HG03442 (cell line): ENCODE measurements at regions not wholly inside any gene's neighbourhood (a gene's known extent, or its start where the extent isn't known, plus 50 kb on each side); places are given as distances from the start of the nearest gene placed in this dataset.

Source experiments
- ATAC-seq: cut with Tn5 transposase; IDR thresholded peaks from one replicate; pipeline ENCODE4 v1.9.1; 2021; ENCODE audit warnings: mild to moderate bottlenecking, moderate library complexity; ENCODE audit not compliant: unreplicated experiment

- no peak for ATAC-seq
Observed at GRCh38 chr7:18151422-18151821, 123.8 kb upstream of the PRPS1L1 start.

GRCh38 chr7:18153183-18153748, 125.6 kb upstream of the PRPS1L1 start:
- ATAC-seq: no peak

DNA sequence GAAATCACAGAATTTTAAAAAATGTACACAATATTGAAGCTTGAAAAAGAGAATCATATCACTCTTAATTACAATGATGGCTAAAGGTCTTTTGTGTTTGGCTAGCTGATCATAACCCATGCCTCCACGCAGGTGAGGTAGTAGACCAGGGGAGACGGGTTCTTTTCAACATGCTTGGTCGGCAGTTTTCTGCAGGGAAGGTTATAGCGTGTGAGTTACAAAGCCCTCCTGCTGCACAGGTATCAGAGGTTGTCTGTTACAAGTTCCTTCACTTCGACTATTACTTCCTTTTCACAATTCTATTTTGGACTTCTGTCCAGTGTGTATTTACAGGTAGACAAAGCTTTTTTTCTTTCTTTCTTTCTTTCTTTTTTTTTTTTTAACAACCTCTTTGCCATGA, 127.1 kb upstream of the PRPS1L1 start:
- no peak for ATAC-seq

DNA sequence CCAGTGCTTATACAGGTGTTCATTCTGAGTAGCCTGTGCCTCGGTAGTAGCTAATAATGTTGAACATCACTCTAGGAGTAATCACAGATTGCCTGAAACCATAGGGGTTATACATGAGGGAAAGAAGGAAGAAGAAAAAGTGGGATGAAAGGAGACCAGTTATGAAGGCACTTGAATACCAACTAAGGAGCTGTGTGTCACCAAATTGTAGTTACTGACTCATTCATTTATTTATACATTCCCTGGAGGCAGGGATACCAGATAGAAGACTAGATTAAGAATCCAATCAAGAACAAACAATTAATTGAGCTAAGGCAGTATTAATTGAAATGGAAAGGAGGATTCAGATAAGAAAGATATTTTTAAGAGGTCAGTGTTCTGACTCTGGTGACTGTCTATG, 129.6 kb upstream of the PRPS1L1 start:
- ATAC-seq: no peak

DNA sequence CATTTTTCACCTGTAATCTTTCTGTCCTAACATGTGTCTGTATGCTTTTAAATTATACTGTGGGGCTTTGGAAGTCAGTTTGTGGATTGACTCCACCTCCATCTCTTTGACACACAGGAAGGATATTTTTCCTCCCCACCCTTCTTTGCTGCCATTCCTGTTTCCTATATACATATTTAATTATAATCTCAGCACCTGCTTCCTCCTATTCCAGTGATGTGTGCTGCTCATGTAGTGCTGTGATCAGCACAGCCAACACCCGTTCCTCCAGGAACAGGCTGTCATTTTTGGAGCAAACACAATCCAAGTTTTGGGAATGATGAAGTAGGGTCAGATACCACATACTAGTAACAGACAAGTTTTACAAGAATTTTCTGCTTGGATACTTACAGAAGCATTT, 135.0 kb upstream of the PRPS1L1 start:
- ATAC-seq: no peak

DNA sequence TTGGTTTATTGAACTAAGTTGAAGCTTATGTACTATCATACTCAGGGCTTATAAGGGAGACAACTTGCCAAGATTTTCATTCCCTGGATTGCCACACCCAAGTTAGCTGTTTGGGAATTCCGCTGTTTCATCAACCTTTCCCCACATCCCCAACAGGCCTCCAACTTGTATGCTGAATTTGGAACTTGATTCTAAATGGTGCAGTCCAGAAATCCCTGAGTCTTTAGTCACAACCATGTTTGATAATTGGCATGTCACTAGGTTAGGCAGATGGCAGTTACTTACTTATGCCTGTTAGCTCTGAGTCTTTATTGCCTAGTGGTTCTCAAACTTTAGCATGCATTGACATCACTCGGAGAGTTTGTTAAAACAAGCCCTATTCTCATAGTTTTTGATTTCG, 135.4 kb upstream of the PRPS1L1 start:
- no peak for ATAC-seq

GRCh38 chr7:18165166-18165565, 137.5 kb upstream of the PRPS1L1 start:
- no peak for ATAC-seq

- ATAC-seq: no peak
Observed at GRCh38 chr7:18166002-18166401, 138.4 kb upstream of the PRPS1L1 start.

DNA sequence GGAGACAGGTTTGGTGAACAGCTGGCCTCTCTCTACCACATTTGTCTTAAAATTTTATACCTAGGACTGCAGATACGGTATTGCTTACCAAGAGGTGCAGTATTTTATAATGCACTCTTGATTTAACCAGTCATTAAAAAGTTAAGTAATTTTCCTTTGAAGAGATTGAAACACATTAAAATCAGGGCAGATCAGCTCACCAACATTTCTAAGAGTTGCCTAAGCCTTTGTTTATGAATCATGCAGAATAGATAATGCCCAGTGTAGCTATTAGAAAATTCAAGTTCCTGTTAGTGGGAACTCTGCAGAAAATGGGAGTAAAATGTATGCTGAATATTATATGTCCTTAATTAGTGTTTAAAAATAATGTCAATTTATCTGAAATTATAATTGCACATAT, 140.2 kb upstream of the PRPS1L1 start:
- no peak for ATAC-seq

- no peak for ATAC-seq
Observed at GRCh38 chr7:18174996-18175395, 147.3 kb upstream of the PRPS1L1 start.

- no peak for ATAC-seq
Observed at GRCh38 chr7:18175801-18176450, 148.3 kb upstream of the PRPS1L1 start.

- ATAC-seq: no peak
Observed at GRCh38 chr7:18177129-18177814, 149.6 kb upstream of the PRPS1L1 start.

DNA sequence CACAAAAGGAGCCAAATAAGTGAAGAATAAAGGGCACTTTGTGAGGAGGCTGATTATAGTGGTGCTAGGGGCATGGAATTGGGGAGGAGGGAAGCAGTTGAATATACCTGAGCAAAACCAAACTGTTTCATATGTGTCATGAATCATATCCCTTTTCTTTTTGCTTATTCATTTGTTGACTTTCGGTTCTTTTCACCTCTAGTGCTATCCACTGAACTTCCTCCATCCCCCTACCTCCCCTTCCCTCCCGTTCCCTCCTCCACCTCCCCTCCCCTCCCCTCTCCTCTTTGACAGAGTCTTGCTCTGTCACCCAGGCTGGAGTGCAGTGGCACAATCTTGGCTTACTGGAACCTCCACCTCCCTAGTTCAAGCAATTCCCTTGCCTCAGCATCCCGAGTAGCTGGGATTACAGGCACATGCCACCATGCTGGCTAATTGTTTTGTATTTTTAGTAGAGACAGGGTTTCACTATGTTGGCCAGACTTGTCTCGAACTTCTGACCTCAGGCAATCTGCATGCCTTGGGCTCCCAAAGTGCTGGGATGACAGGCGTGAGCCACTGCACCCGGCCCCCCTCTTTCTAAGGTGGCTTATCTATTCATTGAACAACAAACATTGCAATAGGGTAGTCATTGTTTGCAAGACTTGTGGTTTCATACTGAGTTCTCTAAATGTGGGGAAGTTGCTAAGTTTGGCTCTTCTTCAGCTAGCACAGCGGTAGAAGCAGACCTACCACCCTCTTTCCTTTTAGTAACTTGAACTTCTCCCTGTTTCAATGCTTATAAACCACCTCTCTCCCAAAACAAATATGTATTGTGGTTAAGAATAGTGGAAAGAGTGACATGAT, 150.4 kb upstream of the PRPS1L1 start:
- peak; percentile 91 for ATAC-seq

- ATAC-seq: no peak
Observed at GRCh38 chr7:18179093-18179492, 151.4 kb upstream of the PRPS1L1 start.

GRCh38 chr7:18180685-18181084, 153.0 kb upstream of the PRPS1L1 start:
- no peak for ATAC-seq

GRCh38 chr7:18189500-18190126, 162.0 kb upstream of the PRPS1L1 start:
- no peak for ATAC-seq

- no peak for ATAC-seq
Observed at GRCh38 chr7:18191341-18191740, 163.7 kb upstream of the PRPS1L1 start.

- ATAC-seq: no peak
Observed at GRCh38 chr7:18191862-18192625, 164.4 kb upstream of the PRPS1L1 start.

DNA sequence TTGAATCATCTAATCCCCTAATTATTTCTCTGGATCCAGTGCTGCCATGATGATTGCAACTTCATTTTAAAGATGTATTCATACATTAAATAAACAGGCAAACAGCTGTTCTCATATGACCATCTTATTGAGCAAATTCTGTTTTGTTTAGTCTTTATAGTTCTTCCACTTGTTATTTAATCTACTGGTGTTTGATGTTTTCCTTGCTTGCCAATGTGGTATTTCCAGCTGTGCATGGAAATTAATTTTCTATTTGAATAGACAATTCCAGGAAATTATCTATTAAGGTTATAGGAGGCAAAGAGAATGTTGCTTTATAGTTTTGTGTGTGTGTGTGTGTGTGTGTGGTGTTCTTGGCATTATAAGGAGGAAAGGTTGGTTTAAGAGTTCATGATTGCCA, 167.0 kb upstream of the PRPS1L1 start:
- no peak for ATAC-seq

- no peak for ATAC-seq
Observed at GRCh38 chr7:18196638-18197037, 169.0 kb upstream of the PRPS1L1 start.
